ENCODE measurements at regions not wholly inside any gene's neighbourhood (a gene's known extent, or its start where the extent isn't known, plus 50 kb on each side); places are given as distances from the start of the nearest gene placed in this dataset.

GRCh38 chr18:38019292-38019691 is 453.7 kb upstream of the CELF4 start:
- H3K27me3 ChIP-seq (replicated peaks; ENCODE audit: control insufficient read depth, insufficient read depth, low read length), result no peaks in the 10 kb centered on the region
- H3K36me3 Mint-ChIP-seq (ENCODE audit: insufficient read depth, unreplicated experiment), result no peaks in the 10 kb centered on the region
- H3K4me1 Mint-ChIP-seq (ENCODE audit: low read depth, unreplicated experiment), result no peaks in the 10 kb centered on the region
- ChIA-PET POLR2A (no interaction called here), CTCF (no interaction called here)
- BruUV-seq (replicated peaks), result no TSS peak
- H3K4me3 ChIP-seq (ENCODE audit: low read depth, low read length), result no peak overlapping the region
- no peak overlapping the region for H3K4me3 Mint-ChIP-seq (ENCODE audit: unreplicated experiment)
- H3K9me3 ChIP-seq, result no peaks in the 10 kb centered on the region
- no peaks in the 10 kb centered on the region for H3K36me3 ChIP-seq (ENCODE audit: control insufficient read depth, insufficient read depth, low read length)
- H3K9me3 Mint-ChIP-seq (ENCODE audit: unreplicated experiment), result no peaks in the 10 kb centered on the region
- no peak for DNase-seq
- intact Hi-C loops (cut with micrococcal nuclease; ENCODE audit: unreplicated experiment), result no loop called here
- H3K27ac Mint-ChIP-seq (ENCODE audit: unreplicated experiment), result no peak overlapping the region
- no peak for TF ChIP-seq CTCF (IDR thresholded peaks at IDR 0.05; ENCODE audit: insufficient read depth in 1 of 2, low read depth in 1 of 2, low read length in 1 of 2, severe bottlenecking in 1 of 2, unreplicated experiment in 1 of 2)
- H3K27me3 Mint-ChIP-seq (ENCODE audit: insufficient read depth, unreplicated experiment), result no peaks in the 10 kb centered on the region
- H3K4me1 ChIP-seq, result no peaks in the 10 kb centered on the region

GRCh38 chr18:38010971-38011857 is 445.6 kb upstream of the CELF4 start:
- Mint-ChIP-seq H3K4me1 (ENCODE audit: low read depth, unreplicated experiment) (no peaks in the 10 kb centered on the region), H3K27me3 (ENCODE audit: insufficient read depth, unreplicated experiment) (peaks cover 3% of the 10 kb centered on the region), H3K9me3 (ENCODE audit: unreplicated experiment) (no peaks in the 10 kb centered on the region), H3K36me3 (ENCODE audit: insufficient read depth, unreplicated experiment) (no peaks in the 10 kb centered on the region), H3K27ac (ENCODE audit: unreplicated experiment) (no peak overlapping the region), H3K4me3 (ENCODE audit: unreplicated experiment) (no peak overlapping the region)
- no peaks in the 10 kb centered on the region for H3K36me3 ChIP-seq (ENCODE audit: control insufficient read depth, insufficient read depth, low read length)
- DNase-seq, result no peak
- H3K4me3 ChIP-seq (ENCODE audit: low read depth, low read length), result no peak overlapping the region
- intact Hi-C loops (cut with micrococcal nuclease; ENCODE audit: unreplicated experiment), result no loop called here
- CTCF ChIA-PET, result no interaction called here
- no peaks in the 10 kb centered on the region for H3K9me3 ChIP-seq
- no TSS peak for BruUV-seq (replicated peaks)
- no peaks in the 10 kb centered on the region for H3K4me1 ChIP-seq
- TF ChIP-seq CTCF (IDR thresholded peaks at IDR 0.05; ENCODE audit: insufficient read depth in 1 of 2, low read depth in 1 of 2, low read length in 1 of 2, severe bottlenecking in 1 of 2, unreplicated experiment in 1 of 2), result no peak
- POLR2A ChIA-PET, result no interaction called here
- no peaks in the 10 kb centered on the region for H3K27me3 ChIP-seq (replicated peaks; ENCODE audit: control insufficient read depth, insufficient read depth, low read length)

GRCh38 chr18:38010037-38010436 is 444.4 kb upstream of the CELF4 start:
- Histone ChIP-seq H3K36me3 (ENCODE audit: control insufficient read depth, insufficient read depth, low read length) (no peaks in the 10 kb centered on the region), H3K4me3 (ENCODE audit: low read depth, low read length) (no peak overlapping the region), H3K27me3 (replicated peaks; ENCODE audit: control insufficient read depth, insufficient read depth, low read length) (no peaks in the 10 kb centered on the region), H3K4me1 (no peaks in the 10 kb centered on the region), H3K9me3 (no peaks in the 10 kb centered on the region)
- H3K27ac Mint-ChIP-seq (ENCODE audit: unreplicated experiment), result no peak overlapping the region
- peaks cover 3% of the 10 kb centered on the region for H3K27me3 Mint-ChIP-seq (ENCODE audit: insufficient read depth, unreplicated experiment)
- DNase-seq, result no peak
- ChIA-PET POLR2A (no interaction called here), CTCF (no interaction called here)
- no peak for TF ChIP-seq CTCF (IDR thresholded peaks at IDR 0.05; ENCODE audit: insufficient read depth in 1 of 2, low read depth in 1 of 2, low read length in 1 of 2, severe bottlenecking in 1 of 2, unreplicated experiment in 1 of 2)
- H3K36me3 Mint-ChIP-seq (ENCODE audit: insufficient read depth, unreplicated experiment), result no peaks in the 10 kb centered on the region
- no peaks in the 10 kb centered on the region for H3K9me3 Mint-ChIP-seq (ENCODE audit: unreplicated experiment)
- BruUV-seq (replicated peaks), result no TSS peak
- no peaks in the 10 kb centered on the region for H3K4me1 Mint-ChIP-seq (ENCODE audit: low read depth, unreplicated experiment)
- H3K4me3 Mint-ChIP-seq (ENCODE audit: unreplicated experiment), result no peak overlapping the region
- intact Hi-C loops (cut with micrococcal nuclease; ENCODE audit: unreplicated experiment), result no loop called here

All from Caco-2 (cell line).